ENCODE measurements at regions not wholly inside any gene's neighbourhood (a gene's known extent, or its start where the extent isn't known, plus 50 kb on each side); places are given as distances from the start of the nearest gene placed in this dataset.

DNA sequence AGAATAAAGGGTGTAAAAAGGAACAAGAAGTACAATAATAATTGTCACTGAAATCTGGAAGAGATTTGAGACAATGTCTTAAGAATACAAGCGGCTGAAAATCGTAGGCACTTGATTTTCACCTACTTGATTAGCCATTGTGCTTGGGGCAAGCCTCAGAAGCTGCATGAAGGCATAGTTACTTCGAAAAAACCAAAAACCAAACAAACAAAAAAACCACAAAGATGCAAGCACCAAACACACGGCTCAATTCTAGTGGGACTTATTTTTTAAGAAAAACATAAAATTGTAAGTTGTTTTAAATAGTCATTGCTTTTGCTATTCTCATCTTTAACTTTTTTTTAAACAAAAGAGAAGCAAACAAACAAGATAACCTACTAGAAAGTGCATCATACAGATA, 235.6 kb downstream of the OGFRL1 start:
- TF ChIP-seq, protein P1, sequence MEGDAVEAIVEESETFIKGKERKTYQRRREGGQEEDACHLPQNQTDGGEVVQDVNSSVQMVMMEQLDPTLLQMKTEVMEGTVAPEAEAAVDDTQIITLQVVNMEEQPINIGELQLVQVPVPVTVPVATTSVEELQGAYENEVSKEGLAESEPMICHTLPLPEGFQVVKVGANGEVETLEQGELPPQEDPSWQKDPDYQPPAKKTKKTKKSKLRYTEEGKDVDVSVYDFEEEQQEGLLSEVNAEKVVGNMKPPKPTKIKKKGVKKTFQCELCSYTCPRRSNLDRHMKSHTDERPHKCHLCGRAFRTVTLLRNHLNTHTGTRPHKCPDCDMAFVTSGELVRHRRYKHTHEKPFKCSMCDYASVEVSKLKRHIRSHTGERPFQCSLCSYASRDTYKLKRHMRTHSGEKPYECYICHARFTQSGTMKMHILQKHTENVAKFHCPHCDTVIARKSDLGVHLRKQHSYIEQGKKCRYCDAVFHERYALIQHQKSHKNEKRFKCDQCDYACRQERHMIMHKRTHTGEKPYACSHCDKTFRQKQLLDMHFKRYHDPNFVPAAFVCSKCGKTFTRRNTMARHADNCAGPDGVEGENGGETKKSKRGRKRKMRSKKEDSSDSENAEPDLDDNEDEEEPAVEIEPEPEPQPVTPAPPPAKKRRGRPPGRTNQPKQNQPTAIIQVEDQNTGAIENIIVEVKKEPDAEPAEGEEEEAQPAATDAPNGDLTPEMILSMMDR (IDR thresholded peaks at IDR 0.05) = no peak
- TF ChIP-seq EZH2 (IDR thresholded peaks at IDR 0.05; ENCODE audit: borderline replicate concordance, insufficient read depth, low read depth, low read length, poor library complexity, severe bottlenecking) = no peak
